PFSK-1 (cell line): ENCODE measurements at regions not wholly inside any gene's neighbourhood (a gene's known extent, or its start where the extent isn't known, plus 50 kb on each side); places are given as distances from the start of the nearest gene placed in this dataset.

Experiments
- POLR2AphosphoS5 ChIP-seq: IDR thresholded peaks from 2 replicates; pipeline ENCODE4 v1.6.1; 2012; ENCODE audit warnings: low read depth, mild to moderate bottlenecking, control low read depth, low read length, moderate library complexity
- REST ChIP-seq, 2 experiments: IDR thresholded peaks; 2 replicates each; pipeline versions ENCODE4 v1.6.1 to v1.8.0; 2011 to 2012; ENCODE audit warnings: low read depth in 2 of 2, low read length in 2 of 2, control low read depth in 1 of 2, inconsistent platforms in 1 of 2, mild to moderate bottlenecking in 1 of 2, moderate library complexity in 1 of 2; ENCODE audit not compliant: insufficient read depth in 1 of 2
- SIN3A ChIP-seq: IDR thresholded peaks from 2 replicates; pipeline ENCODE4 v1.6.1; 2012; ENCODE audit warnings: mild to moderate bottlenecking, low read length, moderate library complexity, borderline replicate concordance; ENCODE audit not compliant: insufficient read depth
- TAF1 ChIP-seq: IDR thresholded peaks from 2 replicates; pipeline ENCODE4 v1.6.1; 2012; ENCODE audit warnings: low read length, control low read depth, borderline replicate concordance; ENCODE audit not compliant: insufficient read depth

GRCh38 chr5:74530326-74531050 is 110.0 kb downstream of the ENC1 start:
- TF ChIP-seq POLR2AphosphoS5 = no peak
- no peak for TF ChIP-seq SIN3A
- no peak for TF ChIP-seq TAF1
- no peak for TF ChIP-seq REST (IDR thresholded peaks at IDR 0.05; ENCODE audit: insufficient read depth in 1 of 2, low read depth in 2 of 2, low read length in 2 of 2)
